ENCODE measurements at regions not wholly inside any gene's neighbourhood (a gene's known extent, or its start where the extent isn't known, plus 50 kb on each side); places are given as distances from the start of the nearest gene placed in this dataset.

- no peak for TF ChIP-seq PATZ1 (CRISPR knock-in tag; IDR thresholded peaks at IDR 0.05; ENCODE audit: borderline replicate concordance)
- TF ChIP-seq CREB5 (CRISPR knock-in tag; IDR thresholded peaks at IDR 0.05; ENCODE audit: low read depth): no peak
- no peak for TF ChIP-seq ARNTL (CRISPR knock-in tag; IDR thresholded peaks at IDR 0.05; ENCODE audit: borderline replicate concordance, low read depth)
- no peak for TF ChIP-seq RARB (CRISPR knock-in tag; IDR thresholded peaks at IDR 0.05)
- no peak for TF ChIP-seq ZFP30 (CRISPR knock-in tag; IDR thresholded peaks at IDR 0.05)
- TF ChIP-seq TOX (CRISPR knock-in tag; IDR thresholded peaks at IDR 0.05; ENCODE audit: borderline replicate concordance): no peak
- no peak for TF ChIP-seq ZNF565 (CRISPR knock-in tag; conservative IDR thresholded peaks at IDR 0.05; ENCODE audit: low read depth)
- TF ChIP-seq ZNF8 (CRISPR knock-in tag; IDR thresholded peaks at IDR 0.05): no peak
- TF ChIP-seq CSDC2 (CRISPR knock-in tag; IDR thresholded peaks at IDR 0.05): no peak
- TF ChIP-seq ESRRG (CRISPR knock-in tag; IDR thresholded peaks at IDR 0.05): no peak
- no peak for TF ChIP-seq GLIS3 (CRISPR knock-in tag; IDR thresholded peaks at IDR 0.05)
- no peak for TF ChIP-seq ZNF70 (CRISPR knock-in tag; IDR thresholded peaks at IDR 0.05)
- TF ChIP-seq TCF4 (CRISPR knock-in tag; IDR thresholded peaks at IDR 0.05; ENCODE audit: borderline replicate concordance): no peak
Observed at GRCh38 chr2:16336916-16337315, 328.7 kb downstream of the CYRIA start.
